NT2/D1 (cell line): ENCODE measurements at regions not wholly inside any gene's neighbourhood (a gene's known extent, or its start where the extent isn't known, plus 50 kb on each side); places are given as distances from the start of the nearest gene placed in this dataset.

Source experiments
- DNase-seq: peaks from one replicate; pipeline ENCODE4 v3.0.0-alpha.2; 2011; ENCODE audit warnings: low read depth, low spot score
- H3K27me3 ChIP-seq: 2 replicates; pipeline ENCODE4 v1.6.0; 2011; ENCODE audit warnings: mild to moderate bottlenecking; ENCODE audit not compliant: insufficient read length, insufficient read depth
- H3K36me3 ChIP-seq: 2 replicates; pipeline ENCODE4 v1.6.1; 2011; ENCODE audit warnings: mild to moderate bottlenecking, low read length, mixed read lengths; ENCODE audit not compliant: insufficient read depth, insufficient read length
- H3K4me1 ChIP-seq: 2 replicates; pipeline ENCODE4 v1.5.1; 2011; ENCODE audit not compliant: insufficient read depth, insufficient read length
- H3K4me3 ChIP-seq: 2 replicates; pipeline ENCODE4 v1.5.1; 2011; ENCODE audit warnings: low read depth; ENCODE audit not compliant: insufficient read length
- H3K9ac ChIP-seq: 2 replicates; pipeline ENCODE4 v1.6.0; 2011; ENCODE audit warnings: low read depth; ENCODE audit not compliant: insufficient read length
- H3K9me3 ChIP-seq: 2 replicates; pipeline ENCODE4 v1.5.1; 2011; ENCODE audit warnings: mild to moderate bottlenecking, low read length; ENCODE audit not compliant: insufficient read depth
- SUZ12 ChIP-seq: IDR thresholded peaks from 2 replicates; pipeline ENCODE4 v1.6.1; 2011; ENCODE audit not compliant: insufficient read length, insufficient read depth; ENCODE audit errors: extremely low read depth
- YY1 ChIP-seq: IDR thresholded peaks from 2 replicates; pipeline ENCODE4 v1.6.1; 2011; ENCODE audit not compliant: insufficient read length, insufficient read depth
- ZNF274 ChIP-seq: IDR thresholded peaks from 2 replicates; pipeline ENCODE4 v1.6.1; 2011; ENCODE audit warnings: mild to moderate bottlenecking, low read depth, low read length

DNA sequence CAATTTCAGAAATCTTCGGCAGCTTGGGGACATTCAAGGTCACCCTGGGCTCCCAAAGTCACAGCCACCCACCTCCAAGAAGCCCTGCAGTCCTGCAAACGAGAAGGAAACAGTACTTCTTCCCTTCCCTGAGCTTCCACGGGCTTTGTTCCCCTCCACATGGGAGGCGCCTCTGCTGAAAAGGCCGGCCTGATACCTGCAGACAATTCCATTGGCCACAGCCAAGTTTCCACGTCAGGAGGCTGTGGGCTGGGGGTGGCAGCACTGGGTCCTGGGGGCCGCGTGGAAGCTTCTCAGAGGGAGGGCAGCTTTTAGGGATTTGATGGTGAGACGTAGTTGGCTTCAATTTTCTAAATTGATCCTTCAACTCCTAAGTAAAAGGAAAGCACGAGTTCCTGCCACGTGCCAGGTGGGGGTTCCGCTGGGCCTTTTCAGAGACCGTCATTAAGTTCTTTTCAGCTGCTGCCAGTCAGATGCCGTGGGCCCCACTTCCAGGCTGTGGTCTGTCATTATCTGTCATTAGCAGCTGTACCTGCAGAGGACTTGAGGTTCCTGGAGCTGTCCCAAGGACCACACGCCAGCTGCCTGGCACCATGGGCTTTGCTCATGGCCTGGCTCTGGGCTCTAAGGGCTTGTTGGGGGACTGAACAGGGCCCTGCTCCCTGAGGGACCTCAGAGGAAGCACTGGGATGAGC, 98.7 kb downstream of the CRYAA start:
- Histone ChIP-seq H3K36me3 (no peaks in the 10 kb centered on the region), H3K4me1 (peaks cover 11% of the 10 kb centered on the region), H3K4me3 (no peak overlapping the region), H3K9me3 (peaks cover 2% of the 10 kb centered on the region), H3K9ac (no peak overlapping the region), H3K27me3 (no peaks in the 10 kb centered on the region)
- no peak for DNase-seq
- TF ChIP-seq YY1 (no peak), SUZ12 (no peak), ZNF274 (no peak)

DNA sequence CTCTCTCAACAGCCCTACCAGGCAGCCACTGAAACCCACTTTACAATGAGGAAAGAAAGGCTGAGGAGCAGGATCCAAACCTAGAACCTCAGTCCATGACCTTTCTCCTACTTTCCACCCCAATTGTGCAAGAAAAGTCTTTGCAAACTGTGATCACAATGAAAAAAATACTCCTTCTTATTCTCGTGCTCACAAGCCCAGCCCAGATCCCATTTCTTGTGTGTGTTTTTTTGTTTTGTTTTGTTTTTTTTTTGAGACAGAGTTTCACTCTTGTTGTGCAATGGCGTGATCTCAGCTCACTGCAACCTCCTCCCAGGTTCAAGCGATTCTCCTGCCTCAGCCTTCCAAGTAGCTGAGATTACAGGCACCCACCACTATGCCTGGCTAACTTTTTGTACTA, 97.7 kb downstream of the CRYAA start:
- Histone ChIP-seq H3K36me3 (no peaks in the 10 kb centered on the region), H3K4me1 (peaks cover 9% of the 10 kb centered on the region), H3K27me3 (no peaks in the 10 kb centered on the region), H3K9ac (no peak overlapping the region), H3K9me3 (peaks cover 6% of the 10 kb centered on the region), H3K4me3 (no peak overlapping the region)
- TF ChIP-seq SUZ12: no peak
- no peak for DNase-seq

DNA sequence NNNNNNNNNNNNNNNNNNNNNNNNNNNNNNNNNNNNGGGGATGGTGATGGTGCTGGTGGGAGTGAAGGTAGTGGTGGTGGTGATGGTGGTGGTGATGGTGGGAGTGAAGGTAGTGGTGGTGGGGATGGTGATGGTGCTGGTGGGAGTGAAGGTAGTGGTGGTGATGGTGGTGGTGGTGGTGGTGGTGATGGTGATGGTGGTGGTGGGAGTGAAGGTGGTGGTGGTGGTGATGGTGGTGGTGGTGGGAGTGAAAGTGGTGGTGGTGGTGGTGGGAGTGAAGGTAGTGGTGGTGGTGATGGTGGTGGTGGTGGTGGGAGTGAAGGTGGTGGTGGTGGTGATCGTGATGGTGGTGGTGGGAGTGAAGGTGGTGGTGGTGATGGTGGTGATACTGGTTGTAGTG, 93.6 kb downstream of the CRYAA start:
- no peak for TF ChIP-seq ZNF274
- TF ChIP-seq YY1: no peak
- no peak for DNase-seq
- H3K4me3 ChIP-seq: no peak overlapping the region
- H3K27me3 ChIP-seq: no peaks in the 10 kb centered on the region
- H3K4me1 ChIP-seq: peaks cover 3% of the 10 kb centered on the region
- H3K36me3 ChIP-seq: no peaks in the 10 kb centered on the region
- H3K9ac ChIP-seq: no peak overlapping the region
- H3K9me3 ChIP-seq: peaks cover 6% of the 10 kb centered on the region
